22Rv1 (cell line): ENCODE measurements at regions not wholly inside any gene's neighbourhood (a gene's known extent, or its start where the extent isn't known, plus 50 kb on each side); places are given as distances from the start of the nearest gene placed in this dataset.

Experiments used
- CTCF ChIP-seq: fragments of 450-650 bp; IDR thresholded peaks from 2 replicates; pipeline ENCODE4 v1.5.1; 2017; ENCODE audit warnings: mild to moderate bottlenecking
- ZFX ChIP-seq: fragments of 450-650 bp; IDR thresholded peaks from 2 replicates; pipeline ENCODE4 v1.6.1; 2017; ENCODE audit warnings: antibody characterized with exemption, borderline replicate concordance

- no peak for TF ChIP-seq CTCF
- no peak for TF ChIP-seq ZFX
Observed at GRCh38 chr3:88628901-88629300, 478.5 kb upstream of the EPHA3 start.
